GM12874 (cell line): ENCODE measurements at regions not wholly inside any gene's neighbourhood (a gene's known extent, or its start where the extent isn't known, plus 50 kb on each side); places are given as distances from the start of the nearest gene placed in this dataset.

ENCODE experiments used
- TF ChIP-seq, protein P1 (sequence below): IDR thresholded peaks from 2 replicates; pipeline ENCODE4 v1.5.1; 2011; ENCODE audit warnings: low read depth, mild to moderate bottlenecking, control low read depth, low read length, moderate library complexity; ENCODE audit not compliant: insufficient read depth

DNA sequence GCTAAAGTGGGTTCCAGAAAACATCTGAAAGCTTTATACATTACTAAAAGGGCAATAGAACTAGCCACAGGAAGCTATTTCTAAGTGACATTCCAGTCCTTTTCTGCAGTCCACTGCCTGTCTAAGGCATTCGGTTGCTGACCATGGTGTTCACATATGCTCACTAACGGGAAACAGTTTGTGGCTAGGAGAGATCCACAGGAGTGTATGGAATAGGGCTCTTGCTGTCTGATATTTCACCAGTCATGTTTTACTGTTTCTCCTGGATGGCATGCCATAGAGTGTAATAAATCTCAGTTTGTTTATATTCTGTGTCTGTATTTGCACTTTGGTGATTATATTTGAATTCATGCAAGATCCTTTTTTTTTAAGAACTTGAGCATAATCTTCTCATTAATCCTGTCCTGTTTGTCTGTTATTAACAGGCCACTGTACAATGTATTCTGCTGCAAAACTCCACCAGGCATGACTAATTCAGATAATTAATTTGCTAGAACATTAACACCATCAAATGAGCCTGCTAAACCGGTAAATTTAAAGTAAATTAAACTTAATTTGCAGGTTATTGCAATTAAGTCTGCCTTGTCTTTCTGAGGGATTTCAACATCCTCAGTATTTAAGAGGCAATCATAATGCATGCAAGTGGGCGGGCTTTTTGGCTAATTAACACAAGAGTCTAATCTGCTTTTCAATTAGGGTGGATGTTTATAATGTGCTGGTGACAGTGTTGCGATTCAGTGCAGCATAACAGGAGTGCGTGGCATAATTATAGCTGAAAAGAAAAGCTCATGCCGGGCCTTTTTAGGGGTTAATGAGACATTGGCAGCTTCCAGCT is 201.3 kb downstream of the POU4F1 start:
- TF ChIP-seq, protein P1, sequence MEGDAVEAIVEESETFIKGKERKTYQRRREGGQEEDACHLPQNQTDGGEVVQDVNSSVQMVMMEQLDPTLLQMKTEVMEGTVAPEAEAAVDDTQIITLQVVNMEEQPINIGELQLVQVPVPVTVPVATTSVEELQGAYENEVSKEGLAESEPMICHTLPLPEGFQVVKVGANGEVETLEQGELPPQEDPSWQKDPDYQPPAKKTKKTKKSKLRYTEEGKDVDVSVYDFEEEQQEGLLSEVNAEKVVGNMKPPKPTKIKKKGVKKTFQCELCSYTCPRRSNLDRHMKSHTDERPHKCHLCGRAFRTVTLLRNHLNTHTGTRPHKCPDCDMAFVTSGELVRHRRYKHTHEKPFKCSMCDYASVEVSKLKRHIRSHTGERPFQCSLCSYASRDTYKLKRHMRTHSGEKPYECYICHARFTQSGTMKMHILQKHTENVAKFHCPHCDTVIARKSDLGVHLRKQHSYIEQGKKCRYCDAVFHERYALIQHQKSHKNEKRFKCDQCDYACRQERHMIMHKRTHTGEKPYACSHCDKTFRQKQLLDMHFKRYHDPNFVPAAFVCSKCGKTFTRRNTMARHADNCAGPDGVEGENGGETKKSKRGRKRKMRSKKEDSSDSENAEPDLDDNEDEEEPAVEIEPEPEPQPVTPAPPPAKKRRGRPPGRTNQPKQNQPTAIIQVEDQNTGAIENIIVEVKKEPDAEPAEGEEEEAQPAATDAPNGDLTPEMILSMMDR, result no peak

DNA sequence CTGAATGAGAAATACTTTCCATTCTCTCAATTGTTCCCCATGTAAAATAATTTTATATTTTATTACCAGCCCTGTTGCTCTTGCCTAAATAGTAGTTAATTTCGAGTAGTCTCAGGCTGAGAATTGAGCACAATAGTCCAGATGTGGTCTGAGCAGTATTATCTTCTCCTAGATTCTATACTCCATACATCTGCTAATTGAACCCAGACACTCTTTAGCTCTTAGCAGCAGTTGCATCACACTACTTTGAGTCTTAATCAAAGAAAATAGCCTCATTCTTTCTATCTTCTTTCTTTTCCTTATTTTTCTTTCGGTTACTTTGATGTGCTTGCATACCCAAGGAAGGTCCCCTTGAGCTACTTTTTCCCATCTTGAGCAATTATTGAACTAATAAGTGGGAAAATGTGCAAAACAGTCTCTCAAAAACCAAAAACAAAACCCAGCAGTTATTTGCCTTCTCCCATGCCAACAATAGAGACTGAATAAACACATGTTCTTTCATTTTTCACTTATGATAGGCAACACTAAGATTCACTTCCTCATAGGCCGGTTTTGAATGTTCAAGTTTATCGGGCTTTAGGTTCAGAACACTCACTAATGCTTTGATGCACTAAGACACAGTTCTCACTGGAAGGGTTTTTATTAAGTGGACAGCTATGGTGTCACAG is 204.5 kb downstream of the POU4F1 start:
- TF ChIP-seq, protein P1, result no peak

DNA sequence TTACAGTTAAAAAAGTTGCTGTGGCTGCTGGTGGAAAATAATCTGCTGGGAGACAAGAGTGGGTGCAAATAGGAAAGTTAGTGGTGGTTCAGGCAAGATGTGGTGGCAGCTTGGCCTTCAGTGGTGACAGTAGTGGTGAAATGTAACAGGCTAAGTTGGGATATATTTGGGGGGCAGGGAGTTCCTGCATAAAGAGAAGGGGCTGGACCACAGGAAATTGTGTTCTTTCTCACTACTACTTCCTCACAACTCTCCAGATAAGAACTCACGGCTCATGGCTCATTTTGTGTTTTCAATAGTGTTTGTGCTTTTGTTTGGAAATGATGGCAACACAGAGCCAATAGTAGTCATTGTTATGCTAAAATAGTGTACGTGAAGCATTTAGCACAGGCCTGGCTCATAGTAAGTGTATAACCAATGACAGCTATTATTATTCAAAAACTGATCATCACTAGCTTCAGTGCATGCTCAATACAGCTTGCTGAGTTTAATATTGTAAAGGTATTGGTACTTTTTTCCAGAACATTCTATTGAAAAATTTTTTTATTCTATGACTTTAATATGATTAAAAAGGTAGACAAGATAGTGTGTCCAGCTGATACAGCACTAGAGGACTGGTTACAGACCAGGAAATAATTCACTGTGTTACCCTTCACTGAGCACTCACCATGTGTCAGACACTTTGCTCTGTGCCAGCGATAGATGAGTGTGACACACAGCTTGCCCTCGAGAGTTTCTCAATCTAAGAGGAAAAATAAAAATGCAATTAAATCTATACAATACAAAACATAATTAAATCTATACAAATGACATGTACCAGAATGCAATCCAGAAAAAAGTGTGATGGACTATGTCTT is 209.8 kb downstream of the POU4F1 start:
- TF ChIP-seq, protein P1, result no peak

DNA sequence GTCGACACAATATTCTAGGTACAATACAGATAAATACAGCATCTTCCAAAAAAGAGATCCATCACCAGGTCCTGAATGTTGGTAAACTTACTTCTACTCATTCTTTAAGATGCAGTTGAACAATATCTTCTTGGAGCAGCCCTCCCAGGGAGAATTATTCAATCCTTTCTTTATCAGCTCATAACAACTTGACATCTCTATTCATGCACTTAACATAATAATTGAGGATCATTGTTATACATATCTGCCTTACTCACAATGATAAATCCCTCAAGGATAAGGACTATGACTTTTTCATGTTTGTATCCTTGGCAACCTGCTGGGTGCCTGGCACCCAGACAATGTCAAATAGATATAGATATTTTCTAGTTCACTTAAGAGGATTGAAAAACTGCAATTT is 219.5 kb downstream of the POU4F1 start:
- TF ChIP-seq, protein P1, result no peak

DNA sequence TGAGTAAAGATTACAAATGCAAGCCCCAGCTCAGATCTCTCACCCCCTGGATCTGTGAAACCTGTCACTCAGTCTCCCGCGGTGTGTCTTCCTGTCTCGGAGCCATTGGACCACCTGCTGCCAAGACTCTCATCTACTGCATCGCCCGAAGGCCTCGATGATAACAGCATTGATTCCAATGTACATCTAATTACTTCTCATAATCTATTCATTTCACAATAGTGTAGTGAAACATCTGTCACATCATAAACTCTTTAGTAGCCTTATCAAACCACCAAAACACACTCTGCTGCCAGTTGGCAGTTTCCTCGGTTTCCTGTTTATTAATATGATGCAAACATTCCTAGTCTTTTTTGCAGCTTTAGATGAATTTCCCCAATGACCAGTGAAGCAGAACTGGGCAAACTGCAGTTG is 220.3 kb downstream of the POU4F1 start:
- TF ChIP-seq, protein P1, result no peak

DNA sequence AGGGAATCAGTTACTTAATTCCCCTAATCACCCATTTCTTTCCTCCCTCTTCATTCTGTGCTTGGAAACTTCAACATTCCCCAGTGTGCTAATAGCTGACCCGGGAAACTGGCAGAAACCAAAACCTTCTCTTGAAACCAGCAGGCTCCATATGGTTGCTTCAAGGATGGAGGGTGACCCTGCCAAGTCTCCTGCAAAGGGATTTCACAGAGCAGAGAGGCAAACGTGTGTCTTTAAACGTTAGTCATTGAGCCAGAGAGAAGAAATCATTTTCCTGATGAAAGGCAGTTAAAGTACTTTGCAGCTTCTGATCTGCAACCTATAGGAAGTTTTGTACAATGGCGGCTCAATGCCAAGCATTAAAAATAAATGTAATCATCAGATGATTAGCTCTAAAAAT is 220.9 kb downstream of the POU4F1 start:
- TF ChIP-seq, protein P1, result no peak

DNA sequence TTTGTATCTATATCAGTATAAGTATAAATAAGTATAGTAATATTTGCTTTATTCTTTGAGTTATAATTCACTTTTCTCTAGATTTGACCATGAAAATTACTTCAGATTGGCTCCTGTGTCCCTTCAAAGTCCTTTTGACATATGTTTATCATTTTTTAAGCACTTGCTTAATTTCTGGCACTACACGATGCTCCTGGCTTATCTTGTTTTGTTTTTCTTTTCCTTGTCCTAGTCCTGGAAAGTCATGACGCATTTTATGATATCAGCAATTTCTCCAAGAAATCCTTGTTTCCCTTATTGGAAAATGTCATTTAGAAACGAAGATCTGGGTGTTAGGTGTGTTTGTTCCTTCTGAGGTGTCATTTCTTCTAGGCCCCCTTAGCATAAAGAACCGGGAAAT is 226.5 kb downstream of the POU4F1 start:
- TF ChIP-seq, protein P1, result no peak
